ENCODE measurements at regions not wholly inside any gene's neighbourhood (a gene's known extent, or its start where the extent isn't known, plus 50 kb on each side); places are given as distances from the start of the nearest gene placed in this dataset.

- no peak overlapping the region for H3K23ac ChIP-seq (ENCODE audit: low read depth, low read length)
- no peak for ATAC-seq (ENCODE audit: low read depth)
- CTCF ChIA-PET, result no interaction called here
Observed at GRCh38 chr17:71067669-71068407, 898.5 kb downstream of the KCNJ2 start.

More at GRCh38 chr17:71067669-71068407, 898.5 kb downstream of the KCNJ2 start:
- no peak overlapping the region for H2BK20ac ChIP-seq (ENCODE audit: low read depth, low read length)
- H2BK120ac ChIP-seq (ENCODE audit: low read depth, low read length), result no peak overlapping the region
- no peak overlapping the region for H3K4me2 ChIP-seq (ENCODE audit: low read depth, low read length)
- in situ Hi-C loops (cut with MboI; ENCODE audit: low sequenced_read_pairs) (no loop called here), dilution Hi-C loops (cut with HindIII; ENCODE audit: low sequenced_read_pairs, unreplicated experiment) (no loop called here), intact Hi-C loops (cut with micrococcal nuclease) (no loop called here)
- no peak overlapping the region for H2BK5ac ChIP-seq (ENCODE audit: low read depth, low read length, poor library complexity, severe bottlenecking)
- no peak overlapping the region for H4K5ac ChIP-seq (ENCODE audit: low read depth, low read length)
- H3K4ac ChIP-seq (ENCODE audit: low read depth, low read length), result no peak overlapping the region
- H2AK9ac ChIP-seq (replicated peaks; ENCODE audit: low read depth, low read length, poor library complexity), result no peak overlapping the region
- DNase-seq, result no peak
- no peak overlapping the region for H4K91ac ChIP-seq (ENCODE audit: insufficient read depth, low read depth, low read length)
- no peak for TF ChIP-seq RCOR1 (IDR thresholded peaks at IDR 0.05; ENCODE audit: insufficient replicate concordance, low read length)
- TF ChIP-seq POLR2A (IDR thresholded peaks at IDR 0.05; ENCODE audit: low read depth, low read length), result no peak
- TF ChIP-seq USF2 (IDR thresholded peaks at IDR 0.05; ENCODE audit: low read depth, low read length), result no peak
- TF ChIP-seq CEBPB (IDR thresholded peaks at IDR 0.05; ENCODE audit: low read depth, low read length), result no peak
- no peak for TF ChIP-seq MAFK (IDR thresholded peaks at IDR 0.05; ENCODE audit: low read depth, low read length)
- no peak for TF ChIP-seq SMC3 (IDR thresholded peaks at IDR 0.05; ENCODE audit: low read depth, low read length)
- no peak for TF ChIP-seq NFE2L2 (IDR thresholded peaks at IDR 0.05; ENCODE audit: low read depth, low read length)
- TF ChIP-seq FOS (IDR thresholded peaks at IDR 0.05; ENCODE audit: low read depth, low read length), result no peak
- no peak for TF ChIP-seq CTCF (conservative IDR thresholded peaks at IDR 0.05; ENCODE audit: low read depth, low read length)
- no peak for TF ChIP-seq CHD1 (IDR thresholded peaks at IDR 0.05; ENCODE audit: low read depth, low read length)
- TF ChIP-seq ELK1 (IDR thresholded peaks at IDR 0.05; ENCODE audit: borderline replicate concordance, low read depth, low read length), result no peak
- TF ChIP-seq RFX5 (IDR thresholded peaks at IDR 0.05; ENCODE audit: low read depth, low read length), result no peak
- TF ChIP-seq MAZ (IDR thresholded peaks at IDR 0.05; ENCODE audit: borderline replicate concordance, low read depth, low read length), result no peak
- TF ChIP-seq RAD21 (IDR thresholded peaks at IDR 0.05; ENCODE audit: low read length), result no peak
- no peak for TF ChIP-seq BHLHE40 (IDR thresholded peaks at IDR 0.05; ENCODE audit: low read depth, low read length)
- TF ChIP-seq MXI1 (IDR thresholded peaks at IDR 0.05; ENCODE audit: borderline replicate concordance, low read depth, low read length), result no peak
- WGBS, 2 experiments (ENCODE audit: extremely low coverage in 2 of 2, insufficient read length in 1 of 2), result no CpG with 5 or more reads among the region's 9 CpGs
- no peak overlapping the region for H4K8ac ChIP-seq (ENCODE audit: low read depth in 2 of 2, low read length in 2 of 2)
- no peak overlapping the region for H3K56ac ChIP-seq (ENCODE audit: extremely low read depth, insufficient read depth, low read length)
- no peak overlapping the region for H2BK15ac ChIP-seq (ENCODE audit: low read depth, low read length)
- no peak overlapping the region for H3K9ac ChIP-seq (ENCODE audit: low read depth, low read length)
- no peaks in the 10 kb centered on the region for H3K79me1 ChIP-seq (ENCODE audit: low read depth in 1 of 2, low read length in 2 of 2)
- no peak overlapping the region for H2AFZ ChIP-seq (replicated peaks; ENCODE audit: low read length, poor library complexity)
- peaks cover 2% of the 10 kb centered on the region; the same call in 1 of the 2 replicates for H3K4me1 ChIP-seq (ENCODE audit: control insufficient read depth, insufficient read depth, low read length)
- no peaks in the 10 kb centered on the region for H3K27me3 ChIP-seq (ENCODE audit: control insufficient read depth, insufficient read depth, low read length)
- H3K9me3 ChIP-seq (ENCODE audit: control insufficient read depth, insufficient read depth, low read length), result no peaks in the 10 kb centered on the region
- no peak overlapping the region for H3K14ac ChIP-seq (replicated peaks; ENCODE audit: low read depth, low read length)
- H3K9me1 ChIP-seq (ENCODE audit: insufficient read depth, low read length), result no peaks in the 10 kb centered on the region
- H3K4me3 ChIP-seq (ENCODE audit: insufficient read depth, low read depth, low read length), result no peak overlapping the region
- BruUV-seq (replicated peaks), result no TSS peak
- POLR2A ChIA-PET (ENCODE audit: unreplicated experiment), result interaction anchor here (0.6 kb wide), 1 partner anchor 74 kb away, joined by 3 read pairs; no protein-coding TSS in a partner anchor
- no peak overlapping the region for H3K27ac ChIP-seq (ENCODE audit: insufficient read depth, low read length)
- H2AK5ac ChIP-seq (ENCODE audit: low read depth, low read length), result no peak overlapping the region
- H3K18ac ChIP-seq (ENCODE audit: low read depth, low read length), result no peak overlapping the region
- H4K20me1 ChIP-seq (ENCODE audit: insufficient read depth, low read length), result no peaks in the 10 kb centered on the region
- H3K36me3 ChIP-seq (ENCODE audit: control insufficient read depth, insufficient read depth, low read length), result no peaks in the 10 kb centered on the region

Data from IMR-90 (cell line).